Heart left ventricle (tissue), 13 donors: ENCODE measurements at regions not wholly inside any gene's neighbourhood (a gene's known extent, or its start where the extent isn't known, plus 50 kb on each side); places are given as distances from the start of the nearest gene placed in this dataset.

Experiments
- POLR2A ChIP-seq, 2 donors: fragments of 450-650 bp; IDR thresholded peaks; one replicate each; pipeline ENCODE4 v1.6.1; 2017; ENCODE audit warnings: antibody characterized with exemption in 2 of 2, mild to moderate bottlenecking in 2 of 2, moderate library complexity in 2 of 2
- TF ChIP-seq, protein P1 (sequence below), 12 donors: fragments of 200-600 bp; sonication (generic) in 4 of 12; IDR thresholded peaks; one replicate each; pipeline versions ENCODE4 v1.5.0 to v1.8.0; 2018 to 2022; ENCODE audit warnings: antibody characterized with exemption in 12 of 12, mild to moderate bottlenecking in 5 of 12
- donor health status: ischemic (EF 13 %, LVEDD 7.1; RV severe dilation, severe dysfunction).
- donor health status: DM: no; HTN: yes; CAD: no.
- donor health status: DM: no; HTN: no; CAD: no.
- donor health status: ischemic (EF 25% LVEDD 6.9; RV normal size, moderate dysfunction).
- donor health status: ischemic (EF 25% LVEDD 5.7; RV mildly dilated, moderate dysfunction).
- donor health status: ischemic (EF 35%, LVEDD 5.7; RV mildly dilated, moderate dysfunction).
- donor health status: nonischemic (EF 11% LVEDD 7.7; RV severe dilation, severe dysfunction).
- donor health status: DM: yes; HTN: yes; CAD: no.
- donor health status: PGD.
- donor health status: ischemic (EF 29% LVEDD 5.4; RV normal size, mild dysfunction).
- donor health status: nonischemic (EF 23%, LVEDD 6.1; RV moderate dilation, normal function).

DNA sequence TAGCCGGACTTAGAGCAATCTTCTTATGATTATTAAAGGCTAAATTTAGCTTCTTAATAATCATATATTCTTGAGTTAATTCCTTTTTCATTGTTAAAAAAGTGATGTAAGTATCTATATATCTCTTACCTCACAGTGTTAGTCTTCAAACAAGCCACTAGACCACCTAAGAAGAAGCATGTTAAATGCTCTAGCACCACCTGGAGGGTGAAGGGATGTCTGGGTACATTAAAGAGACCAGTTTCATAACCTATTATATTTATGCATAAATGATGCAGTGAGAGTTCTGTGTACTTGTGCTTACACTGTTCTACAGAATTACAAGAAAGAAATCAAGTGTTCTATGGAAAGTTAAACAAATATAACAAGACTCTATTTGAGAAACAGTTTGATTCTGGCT is 55.9 kb upstream of the SLCO6A1 start:
- TF ChIP-seq, protein P1, sequence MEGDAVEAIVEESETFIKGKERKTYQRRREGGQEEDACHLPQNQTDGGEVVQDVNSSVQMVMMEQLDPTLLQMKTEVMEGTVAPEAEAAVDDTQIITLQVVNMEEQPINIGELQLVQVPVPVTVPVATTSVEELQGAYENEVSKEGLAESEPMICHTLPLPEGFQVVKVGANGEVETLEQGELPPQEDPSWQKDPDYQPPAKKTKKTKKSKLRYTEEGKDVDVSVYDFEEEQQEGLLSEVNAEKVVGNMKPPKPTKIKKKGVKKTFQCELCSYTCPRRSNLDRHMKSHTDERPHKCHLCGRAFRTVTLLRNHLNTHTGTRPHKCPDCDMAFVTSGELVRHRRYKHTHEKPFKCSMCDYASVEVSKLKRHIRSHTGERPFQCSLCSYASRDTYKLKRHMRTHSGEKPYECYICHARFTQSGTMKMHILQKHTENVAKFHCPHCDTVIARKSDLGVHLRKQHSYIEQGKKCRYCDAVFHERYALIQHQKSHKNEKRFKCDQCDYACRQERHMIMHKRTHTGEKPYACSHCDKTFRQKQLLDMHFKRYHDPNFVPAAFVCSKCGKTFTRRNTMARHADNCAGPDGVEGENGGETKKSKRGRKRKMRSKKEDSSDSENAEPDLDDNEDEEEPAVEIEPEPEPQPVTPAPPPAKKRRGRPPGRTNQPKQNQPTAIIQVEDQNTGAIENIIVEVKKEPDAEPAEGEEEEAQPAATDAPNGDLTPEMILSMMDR (IDR thresholded peaks at IDR 0.05) = peak in 11 of 12 donors; percentile 6 to 51 (median 24)
- TF ChIP-seq POLR2A (IDR thresholded peaks at IDR 0.05) = no peak
